Upper lobe of right lung (tissue), 1 donor: ENCODE measurements at regions not wholly inside any gene's neighbourhood (a gene's known extent, or its start where the extent isn't known, plus 50 kb on each side); places are given as distances from the start of the nearest gene placed in this dataset.

Experiments
- ATAC-seq: fragments of 200-7000 bp; cut with Tn5 transposase; one replicate; pipeline ENCODE4 v1.9.1; 2020; ENCODE audit warnings: mild to moderate bottlenecking, moderate library complexity
- DNase-seq: peaks from one replicate; pipeline ENCODE4 v3.0.0-alpha.2; 2020
- H3K27ac ChIP-seq: fragments of 200-600 bp; one replicate; pipeline ENCODE4 v1.8.0; 2022
- H3K27me3 ChIP-seq: fragments of 200-600 bp; one replicate; pipeline ENCODE4 v1.8.0; 2022; ENCODE audit warnings: mild to moderate bottlenecking
- H3K36me3 ChIP-seq: fragments of 200-600 bp; one replicate; pipeline ENCODE4 v1.8.0; 2022
- H3K4me1 ChIP-seq: fragments of 200-600 bp; one replicate; pipeline ENCODE4 v1.8.0; 2022
- H3K4me3 ChIP-seq: fragments of 200-600 bp; one replicate; pipeline ENCODE4 v1.8.0; 2022; ENCODE audit warnings: mild to moderate bottlenecking
- H3K9me3 ChIP-seq: fragments of 200-600 bp; one replicate; pipeline ENCODE4 v1.8.0; 2022
- intact Hi-C: fragments of 100-400 bp; cut with DNase I; formaldehyde crosslinking; loops from one replicate; pipeline ENCODE4 v1.11.0; 2022
- TF ChIP-seq, protein P1 (sequence below): fragments of 200-600 bp; IDR thresholded peaks from one replicate; pipeline ENCODE4 v1.8.0; 2022; ENCODE audit warnings: antibody characterized with exemption
- donor health status: DM: no; HTN: yes; CAD: no; lungs with severe emphysema.

DNA sequence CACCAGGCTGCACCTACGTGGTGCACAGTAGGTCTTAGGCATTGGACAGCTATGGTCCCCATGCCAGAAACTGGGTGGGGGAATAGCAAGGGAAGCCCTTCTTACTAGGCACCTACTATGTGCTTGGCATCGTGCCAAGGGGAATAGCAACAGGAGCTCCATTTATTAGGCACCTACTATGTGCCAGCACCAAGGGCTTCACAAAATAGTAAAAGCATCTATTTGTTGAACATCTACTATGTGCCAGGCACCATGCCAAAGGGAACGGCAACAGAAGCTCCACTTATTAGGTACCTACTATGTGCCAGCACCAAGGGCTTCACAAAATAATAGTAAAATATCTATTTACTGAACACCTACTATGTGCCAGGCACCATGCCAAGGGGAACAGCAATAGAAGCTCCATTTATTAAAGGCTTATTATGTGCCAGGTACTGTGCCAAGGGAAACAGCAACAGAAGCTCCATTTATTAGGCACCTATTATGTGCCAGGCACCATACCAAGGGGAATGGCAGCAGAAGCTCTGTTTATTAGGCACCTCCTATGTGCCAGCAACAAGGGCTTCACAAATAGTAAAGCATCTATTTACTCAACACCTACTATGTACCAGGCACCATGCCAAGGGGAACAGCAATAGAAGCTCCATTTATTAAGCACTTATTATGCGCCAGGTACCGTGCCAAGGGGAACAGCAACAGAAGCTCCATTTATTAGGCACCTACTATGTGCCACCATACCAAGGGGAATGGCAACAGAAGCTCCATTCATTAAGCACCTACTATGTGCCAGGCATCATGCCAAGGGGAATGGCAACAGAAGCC lies 108.5 kb downstream of the PTPRS start:
- H3K36me3 ChIP-seq, result no peaks in the 10 kb centered on the region
- DNase-seq (no peak), ATAC-seq (no peak)
- no peaks in the 10 kb centered on the region for H3K27me3 ChIP-seq
- no peaks in the 10 kb centered on the region for H3K9me3 ChIP-seq
- TF ChIP-seq, protein P1, sequence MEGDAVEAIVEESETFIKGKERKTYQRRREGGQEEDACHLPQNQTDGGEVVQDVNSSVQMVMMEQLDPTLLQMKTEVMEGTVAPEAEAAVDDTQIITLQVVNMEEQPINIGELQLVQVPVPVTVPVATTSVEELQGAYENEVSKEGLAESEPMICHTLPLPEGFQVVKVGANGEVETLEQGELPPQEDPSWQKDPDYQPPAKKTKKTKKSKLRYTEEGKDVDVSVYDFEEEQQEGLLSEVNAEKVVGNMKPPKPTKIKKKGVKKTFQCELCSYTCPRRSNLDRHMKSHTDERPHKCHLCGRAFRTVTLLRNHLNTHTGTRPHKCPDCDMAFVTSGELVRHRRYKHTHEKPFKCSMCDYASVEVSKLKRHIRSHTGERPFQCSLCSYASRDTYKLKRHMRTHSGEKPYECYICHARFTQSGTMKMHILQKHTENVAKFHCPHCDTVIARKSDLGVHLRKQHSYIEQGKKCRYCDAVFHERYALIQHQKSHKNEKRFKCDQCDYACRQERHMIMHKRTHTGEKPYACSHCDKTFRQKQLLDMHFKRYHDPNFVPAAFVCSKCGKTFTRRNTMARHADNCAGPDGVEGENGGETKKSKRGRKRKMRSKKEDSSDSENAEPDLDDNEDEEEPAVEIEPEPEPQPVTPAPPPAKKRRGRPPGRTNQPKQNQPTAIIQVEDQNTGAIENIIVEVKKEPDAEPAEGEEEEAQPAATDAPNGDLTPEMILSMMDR, result no peak
- no peak overlapping the region for H3K4me3 ChIP-seq
- intact Hi-C loops, result no loop called here
- no peaks in the 10 kb centered on the region for H3K4me1 ChIP-seq
- H3K27ac ChIP-seq, result no peak overlapping the region

DNA sequence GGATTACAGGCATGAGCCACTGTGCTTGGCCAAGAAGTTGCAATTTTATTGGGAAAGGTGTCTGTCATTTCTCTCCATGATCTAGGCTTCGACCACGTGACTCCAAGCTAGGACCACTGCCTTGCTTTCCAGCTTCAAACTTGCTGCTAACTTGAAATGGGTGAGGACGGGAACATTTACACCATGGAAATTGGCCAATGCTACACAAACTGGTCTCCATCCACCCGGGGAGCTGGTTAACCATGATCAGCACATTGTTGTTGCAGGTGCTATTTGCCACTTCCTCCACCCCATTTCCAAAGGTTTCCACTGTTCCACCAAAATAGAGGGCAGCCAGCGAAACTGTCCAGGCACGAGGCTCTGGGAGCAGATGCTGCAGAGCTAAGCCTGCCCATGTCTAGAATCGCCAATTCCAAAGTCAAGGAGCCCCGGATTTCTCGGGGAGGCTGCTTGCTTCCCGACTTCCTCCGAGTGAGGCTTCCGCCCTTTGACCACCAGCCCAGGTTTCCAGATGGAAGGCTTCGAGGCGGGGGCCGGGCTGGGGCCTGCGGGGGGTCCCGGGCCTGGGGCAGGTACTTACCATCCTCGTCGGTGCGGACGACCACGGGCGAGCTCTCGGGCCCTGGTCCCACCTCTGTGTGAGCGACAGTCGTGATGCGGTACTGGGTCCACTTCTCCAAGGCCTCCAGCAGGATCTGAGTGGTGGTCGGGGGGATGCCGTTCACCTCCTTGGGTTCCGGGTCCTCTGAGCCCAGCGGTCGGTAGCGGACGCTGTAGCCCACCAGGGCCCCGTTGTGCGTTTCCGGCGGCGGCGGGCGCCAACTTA lies 109.7 kb downstream of the PTPRS start:
- no peaks in the 10 kb centered on the region for H3K4me1 ChIP-seq
- no peak overlapping the region for H3K27ac ChIP-seq
- H3K27me3 ChIP-seq, result no peaks in the 10 kb centered on the region
- intact Hi-C loops, result no loop called here
- no peak overlapping the region for H3K4me3 ChIP-seq
- ATAC-seq (no peak), DNase-seq (no peak)
- TF ChIP-seq, protein P1, result no peak
- H3K9me3 ChIP-seq, result no peaks in the 10 kb centered on the region
- H3K36me3 ChIP-seq, result no peaks in the 10 kb centered on the region

DNA sequence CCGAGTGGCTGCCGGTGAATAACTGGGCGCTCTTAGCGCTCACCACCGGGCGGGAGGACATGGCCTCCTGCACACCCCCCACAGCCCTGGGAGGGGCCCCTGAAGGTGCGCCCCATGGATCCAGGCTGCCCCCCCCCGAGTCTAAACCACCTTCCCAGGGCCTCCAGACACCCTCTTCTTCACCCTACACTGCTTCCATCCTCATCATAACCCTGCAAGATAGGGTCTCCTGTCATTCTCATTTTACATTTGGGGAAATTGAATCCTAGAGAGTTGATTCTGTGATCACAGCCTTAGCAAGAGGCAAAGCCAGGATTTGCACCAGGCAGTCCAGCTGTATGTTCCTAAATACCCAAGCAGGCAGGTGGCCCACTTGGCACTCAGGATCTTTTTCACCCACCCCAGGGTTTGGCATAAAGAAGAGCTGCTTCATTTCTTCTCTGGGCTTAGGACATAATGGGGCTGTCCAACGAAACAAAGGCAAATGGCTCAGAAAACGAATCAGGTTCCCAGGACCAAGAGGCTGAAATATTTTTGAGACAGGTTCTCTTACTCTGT lies 110.8 kb downstream of the PTPRS start:
- TF ChIP-seq, protein P1, result no peak
- Histone ChIP-seq H3K9me3 (no peaks in the 10 kb centered on the region), H3K4me3 (no peak overlapping the region), H3K36me3 (no peaks in the 10 kb centered on the region), H3K4me1 (no peaks in the 10 kb centered on the region), H3K27ac (no peak overlapping the region), H3K27me3 (no peaks in the 10 kb centered on the region)
- no peak for ATAC-seq
- DNase-seq, result no peak
- intact Hi-C loops, result no loop called here

DNA sequence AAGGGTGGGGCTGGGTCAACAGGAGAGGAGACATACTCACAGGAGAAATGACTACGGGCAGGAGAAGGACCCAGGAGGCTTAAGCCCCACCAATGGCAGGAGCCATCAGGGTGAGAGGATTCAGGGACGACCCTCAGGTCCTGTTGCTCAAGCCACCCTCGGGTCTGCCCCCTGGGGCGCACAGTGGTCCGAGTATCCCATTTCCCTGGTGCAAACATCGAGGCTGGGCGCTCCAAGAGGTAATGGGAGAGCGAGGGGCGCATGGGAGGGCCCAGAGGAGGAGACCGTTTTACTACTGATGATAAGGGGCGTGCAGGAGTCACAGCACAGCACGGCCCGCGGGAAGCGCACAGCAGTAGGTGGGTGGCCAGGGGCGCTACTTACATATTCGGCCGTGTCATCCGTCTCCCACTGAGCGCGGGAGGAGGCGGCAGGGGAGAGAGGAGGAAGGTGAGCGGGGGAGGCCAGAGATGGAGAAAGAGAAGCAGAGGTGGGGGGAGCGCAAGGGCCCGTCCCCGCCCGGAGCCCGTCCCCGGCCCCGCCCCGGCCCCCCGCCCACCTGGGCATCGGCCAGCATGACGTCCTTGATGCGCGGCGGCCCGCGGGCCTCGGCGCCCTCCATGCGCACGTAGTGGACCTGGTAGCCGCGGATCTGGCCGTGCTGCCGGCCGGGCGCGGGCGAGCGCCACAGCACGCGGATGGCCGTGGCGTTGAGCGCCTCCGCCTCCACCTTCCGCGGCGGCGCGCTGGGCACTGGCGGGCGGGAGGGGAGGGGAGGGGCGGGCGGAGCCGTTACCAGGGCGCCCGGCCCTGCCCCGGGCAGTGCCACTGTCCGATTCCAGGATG lies 111.5 kb downstream of the PTPRS start:
- H3K4me3 ChIP-seq, result no peak overlapping the region
- no peak for DNase-seq
- no peaks in the 10 kb centered on the region for H3K9me3 ChIP-seq

DNA sequence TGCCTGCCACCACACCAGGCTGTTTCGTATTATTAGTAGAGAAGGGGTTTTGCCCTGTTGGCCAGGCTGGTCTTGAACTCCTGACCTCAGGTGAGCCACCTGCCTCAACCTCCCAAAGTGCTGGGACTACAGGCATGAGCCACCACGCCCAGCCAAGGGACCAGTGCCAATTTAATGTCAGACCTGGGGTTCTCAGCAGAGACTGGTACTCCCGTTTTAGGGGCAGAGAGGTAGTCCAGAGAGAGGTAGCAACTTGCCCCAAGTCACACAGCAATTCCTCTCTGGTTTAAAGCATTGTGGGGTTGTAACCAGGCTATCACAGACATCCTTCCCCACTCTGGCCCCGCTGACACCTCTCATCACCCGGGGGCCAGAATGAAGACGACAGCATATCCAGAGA lies 112.1 kb downstream of the PTPRS start:
- Histone ChIP-seq H3K27ac (no peak overlapping the region), H3K27me3 (no peaks in the 10 kb centered on the region), H3K36me3 (no peaks in the 10 kb centered on the region), H3K9me3 (no peaks in the 10 kb centered on the region), H3K4me1 (no peaks in the 10 kb centered on the region), H3K4me3 (no peak overlapping the region)
- TF ChIP-seq, protein P1, result no peak
- DNase-seq (no peak), ATAC-seq (no peak)
- intact Hi-C loops, result no loop called here

More for the DNA sequence above, 111.5 kb downstream of the PTPRS start:
- Histone ChIP-seq H3K27me3 (no peaks in the 10 kb centered on the region), H3K36me3 (no peaks in the 10 kb centered on the region), H3K4me1 (no peaks in the 10 kb centered on the region), H3K27ac (no peak overlapping the region)
- TF ChIP-seq, protein P1, result no peak
- intact Hi-C loops, result no loop called here
- ATAC-seq, result peak; percentile 64
